Stomach (tissue), 8 donors: ENCODE measurements at regions not wholly inside any gene's neighbourhood (a gene's known extent, or its start where the extent isn't known, plus 50 kb on each side); places are given as distances from the start of the nearest gene placed in this dataset.
A peak's percentile ranks its signal among the peaks of the same experiment; 100 is the strongest.

ENCODE experiments used
- DNase-seq, 2 donors: peaks; one replicate each; pipeline versions ENCODE4 v3.0.0 to v3.0.0-alpha.2; 2013 to 2019
- H3K27ac ChIP-seq, 5 donors: fragments of 200-600 bp in 4 of 5; sonication (generic) in 4 of 5; one replicate each; pipeline ENCODE4 v1.5.1; 2013 to 2019; ENCODE audit warnings: mild to moderate bottlenecking in 1 of 5, moderate library complexity in 1 of 5
- H3K27me3 ChIP-seq, 3 donors: fragments of 200-600 bp; sonication (generic); one replicate each; pipeline ENCODE4 v1.5.1; 2017 to 2019; ENCODE audit warnings: mixed run types in 1 of 3
- H3K36me3 ChIP-seq, 4 donors: fragments of 200-600 bp; sonication (generic); 1 replicate in 3 of 4; 2 replicates in 1 of 4; pipeline ENCODE4 v1.5.1; 2016 to 2019
- H3K4me1 ChIP-seq, 4 donors: fragments of 200-600 bp; sonication (generic); one replicate each; pipeline ENCODE4 v1.5.1; 2016 to 2019
- H3K4me3 ChIP-seq, 4 donors: fragments of 200-600 bp; sonication (generic) in 3 of 4; one replicate each; pipeline ENCODE4 v1.5.1; 2016 to 2019; ENCODE audit warnings: mild to moderate bottlenecking in 1 of 4
- H3K9me3 ChIP-seq, 4 donors: fragments of 200-600 bp; sonication (generic); one replicate each; pipeline ENCODE4 v1.5.1; 2016 to 2019
- EP300 ChIP-seq: sonication (generic); formaldehyde crosslinking; IDR thresholded peaks from one replicate; pipeline ENCODE4 v1.6.1; 2017; ENCODE audit warnings: antibody characterized with exemption
- POLR2A ChIP-seq, 4 donors: fragments of 450-650 bp; IDR thresholded peaks; one replicate each; pipeline ENCODE4 v1.6.1; 2016; ENCODE audit warnings: antibody characterized with exemption in 4 of 4, control low read depth in 2 of 4, mild to moderate bottlenecking in 1 of 4, moderate library complexity in 1 of 4
- POLR2AphosphoS5 ChIP-seq, 3 donors: sonication (generic); formaldehyde crosslinking; IDR thresholded peaks; one replicate each; pipeline ENCODE4 v1.6.1; 2016; ENCODE audit warnings: antibody characterized with exemption in 3 of 3
- WGBS, 5 donors: extraction: QIAGEN DNeasy Blood & Tissue Kit in 3 of 5; methylation state at CpG; one replicate each; pipeline versions ENCODE4 v1.1.5 to v1.1.7; 2013 to 2018; 5-methylcytosine and 5-hydroxymethylcytosine counted together
- intact Hi-C: fragments of 100-400 bp; cut with DNase I; formaldehyde crosslinking; loops from one replicate; pipeline ENCODE4 v1.15.1; 2023; ENCODE audit warnings: low total_unique reads
- TF ChIP-seq, protein P1 (sequence below), 7 experiments: fragments of 450-650 bp in 4 of 7; fragments of 200-600 bp in 3 of 7; sonication (generic) in 3 of 7; IDR thresholded peaks; one replicate each; pipeline ENCODE4 v1.5.1; 2016 to 2019; ENCODE audit warnings: antibody characterized with exemption in 7 of 7, control low read depth in 2 of 7, mild to moderate bottlenecking in 1 of 7
- donor health status: healthy with polysubstance abuse.
- donor health status: Bipolar disorder and iron deficiency.
- donor health status: healthy.

DNA sequence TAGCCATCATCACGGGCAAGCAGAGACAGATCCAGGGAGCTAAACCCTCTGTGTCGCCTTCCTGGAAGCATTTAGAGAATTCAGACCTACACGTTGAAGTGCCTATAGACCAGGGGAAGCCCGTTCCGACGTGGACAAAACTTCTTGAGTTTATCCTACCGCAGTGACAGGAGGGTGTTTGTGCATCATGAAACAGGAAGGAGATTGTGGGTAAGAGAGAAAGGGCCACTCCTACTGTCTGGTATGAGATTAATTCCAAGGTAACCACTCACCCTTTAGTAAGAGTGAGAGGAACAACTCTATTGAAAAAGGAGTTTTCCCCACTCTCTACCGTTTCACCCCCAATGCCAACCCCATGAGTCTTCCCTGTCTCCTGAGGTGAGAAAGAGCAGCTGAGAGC, 133.7 kb downstream of the TFAP2C start:
- 83 to 92% (median 85%) methylated on average over 8 of the region's 8 CpGs for WGBS, 5 donors
- TF ChIP-seq EP300 (no peak), POLR2AphosphoS5 (IDR thresholded peaks at IDR 0.05) (no peak), POLR2A (IDR thresholded peaks at IDR 0.05) (no peak)
- TF ChIP-seq, protein P1, sequence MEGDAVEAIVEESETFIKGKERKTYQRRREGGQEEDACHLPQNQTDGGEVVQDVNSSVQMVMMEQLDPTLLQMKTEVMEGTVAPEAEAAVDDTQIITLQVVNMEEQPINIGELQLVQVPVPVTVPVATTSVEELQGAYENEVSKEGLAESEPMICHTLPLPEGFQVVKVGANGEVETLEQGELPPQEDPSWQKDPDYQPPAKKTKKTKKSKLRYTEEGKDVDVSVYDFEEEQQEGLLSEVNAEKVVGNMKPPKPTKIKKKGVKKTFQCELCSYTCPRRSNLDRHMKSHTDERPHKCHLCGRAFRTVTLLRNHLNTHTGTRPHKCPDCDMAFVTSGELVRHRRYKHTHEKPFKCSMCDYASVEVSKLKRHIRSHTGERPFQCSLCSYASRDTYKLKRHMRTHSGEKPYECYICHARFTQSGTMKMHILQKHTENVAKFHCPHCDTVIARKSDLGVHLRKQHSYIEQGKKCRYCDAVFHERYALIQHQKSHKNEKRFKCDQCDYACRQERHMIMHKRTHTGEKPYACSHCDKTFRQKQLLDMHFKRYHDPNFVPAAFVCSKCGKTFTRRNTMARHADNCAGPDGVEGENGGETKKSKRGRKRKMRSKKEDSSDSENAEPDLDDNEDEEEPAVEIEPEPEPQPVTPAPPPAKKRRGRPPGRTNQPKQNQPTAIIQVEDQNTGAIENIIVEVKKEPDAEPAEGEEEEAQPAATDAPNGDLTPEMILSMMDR (IDR thresholded peaks at IDR 0.05), result no peak

GRCh38 chr20:56764671-56765070, 135.6 kb downstream of the TFAP2C start:
- Histone ChIP-seq H3K9me3 (peaks cover 0 to 4% (median 0%) of the 10 kb centered on the region in 4 donors), H3K4me3 (no peak overlapping the region), H3K4me1 (no peaks in the 10 kb centered on the region), H3K27ac (no peak overlapping the region), H3K27me3 (peaks cover 0 to 6% (median 0%) of the 10 kb centered on the region in 3 donors), H3K36me3 (no peaks in the 10 kb centered on the region)
- intact Hi-C loops, result no loop called here
- WGBS, 5 donors, result 80 to 90% (median 85%) methylated on average over 15 of the region's 15 CpGs
- TF ChIP-seq POLR2AphosphoS5 (IDR thresholded peaks at IDR 0.05), result no peak
- no peak for TF ChIP-seq POLR2A (IDR thresholded peaks at IDR 0.05)
- TF ChIP-seq, protein P1 (IDR thresholded peaks at IDR 0.05), result no peak
- TF ChIP-seq EP300, result no peak
- DNase-seq, result no peak

More for the DNA sequence above, 133.7 kb downstream of the TFAP2C start:
- intact Hi-C loops, result no loop called here
- Histone ChIP-seq H3K9me3 (no peaks in the 10 kb centered on the region), H3K36me3 (no peaks in the 10 kb centered on the region), H3K4me3 (no peak overlapping the region), H3K27ac (no peak overlapping the region), H3K27me3 (peaks cover 0 to 7% (median 0%) of the 10 kb centered on the region in 3 donors), H3K4me1 (no peaks in the 10 kb centered on the region)
- no peak for DNase-seq

- H3K36me3 ChIP-seq, result no peaks in the 10 kb centered on the region
- no peaks in the 10 kb centered on the region for H3K4me1 ChIP-seq
- 43 to 61% (median 44%) methylated on average over 12 of the region's 12 CpGs for WGBS, 5 donors
- intact Hi-C loops, result no loop called here
- H3K9me3 ChIP-seq, result peaks cover 0 to 4% (median 0%) of the 10 kb centered on the region in 4 donors
- H3K27me3 ChIP-seq, result peaks cover 0 to 6% (median 0%) of the 10 kb centered on the region in 3 donors
- DNase-seq, result peak in 1 of 2 donors; percentile 25
- no peak overlapping the region for H3K4me3 ChIP-seq
- no peak overlapping the region for H3K27ac ChIP-seq
- no peak for TF ChIP-seq EP300
These were observed 136.3 kb downstream of the TFAP2C start for GRCh38 chr20:56765172-56766073.

- Histone ChIP-seq H3K9me3 (peaks cover 0 to 4% (median 0%) of the 10 kb centered on the region in 4 donors), H3K27me3 (peaks cover 0 to 6% (median 0%) of the 10 kb centered on the region in 3 donors), H3K27ac (no peak overlapping the region), H3K36me3 (no peaks in the 10 kb centered on the region), H3K4me1 (no peaks in the 10 kb centered on the region), H3K4me3 (no peak overlapping the region)
- DNase-seq, result no peak
- intact Hi-C loops, result no loop called here
- TF ChIP-seq POLR2A (IDR thresholded peaks at IDR 0.05), result no peak
- no peak for TF ChIP-seq EP300
- TF ChIP-seq, protein P1 (IDR thresholded peaks at IDR 0.05), result no peak
- TF ChIP-seq POLR2AphosphoS5 (IDR thresholded peaks at IDR 0.05), result no peak
- 64 to 83% (median 70%) methylated on average over 3 of the region's 3 CpGs for WGBS, 5 donors
These were observed 137.4 kb downstream of the TFAP2C start for GRCh38 chr20:56766528-56766927.
